ENCODE measurements at regions not wholly inside any gene's neighbourhood (a gene's known extent, or its start where the extent isn't known, plus 50 kb on each side); places are given as distances from the start of the nearest gene placed in this dataset.

GRCh38 chr11:128172046-128172878 lies 415.1 kb downstream of the ETS1 start (continued):
- peak; percentile 52; the same call in 1 of the 2 replicates for TF ChIP-seq YY1 (IDR thresholded peaks at IDR 0.05; ENCODE audit: low read depth, low read length)
- no peak for TF ChIP-seq KLF5 (IDR thresholded peaks at IDR 0.05; ENCODE audit: partially characterized antibody)
- no peak for TF ChIP-seq CHD4 (IDR thresholded peaks at IDR 0.05)
- no peak for TF ChIP-seq ASH2L (IDR thresholded peaks at IDR 0.05; ENCODE audit: borderline replicate concordance, low read depth)
- no peak for TF ChIP-seq DPF2 (IDR thresholded peaks at IDR 0.05)
- TF ChIP-seq E2F4 (IDR thresholded peaks at IDR 0.05; ENCODE audit: low read depth, low read length): no peak
- TF ChIP-seq JUND (IDR thresholded peaks at IDR 0.05; ENCODE audit: low read depth, low read length): no peak
- TF ChIP-seq YBX1 (IDR thresholded peaks at IDR 0.05): no peak
- no peak for TF ChIP-seq NFYA (IDR thresholded peaks at IDR 0.05; ENCODE audit: borderline replicate concordance, low read depth, low read length)
- TF ChIP-seq MAX (IDR thresholded peaks at IDR 0.05; ENCODE audit: low read depth, low read length): no peak
- TF ChIP-seq SREBF1 (IDR thresholded peaks at IDR 0.05; ENCODE audit: low read length): no peak
- no peak for TF ChIP-seq BHLHE40 (IDR thresholded peaks at IDR 0.05; ENCODE audit: borderline replicate concordance in 1 of 2, low read depth in 2 of 2, low read length in 1 of 2)
- TF ChIP-seq ZNF622 (IDR thresholded peaks at IDR 0.05): no peak

Data from GM12878 (cell line).